GM23248 (cell line): ENCODE measurements at regions not wholly inside any gene's neighbourhood (a gene's known extent, or its start where the extent isn't known, plus 50 kb on each side); places are given as distances from the start of the nearest gene placed in this dataset.

Experiments
- EZH2 ChIP-seq: fragments of 200-600 bp; sonication (generic); IDR thresholded peaks from 2 replicates; pipeline ENCODE4 v1.6.1; 2018; ENCODE audit warnings: antibody characterized with exemption, mild to moderate bottlenecking; ENCODE audit not compliant: insufficient read depth, poor library complexity, severe bottlenecking
- EZH2phosphoT487 ChIP-seq: fragments of 200-600 bp; sonication (generic); IDR thresholded peaks from 2 replicates; pipeline ENCODE4 v1.6.1; 2018; ENCODE audit warnings: antibody characterized with exemption, moderate library complexity, mild to moderate bottlenecking, low read depth; ENCODE audit not compliant: insufficient read depth

GRCh38 chr1:113248494-113248893 is 141.8 kb upstream of the MAGI3 start:
- no peak for TF ChIP-seq EZH2phosphoT487
- no peak for TF ChIP-seq EZH2
